NCI-H2227 (cell line): ENCODE measurements at regions not wholly inside any gene's neighbourhood (a gene's known extent, or its start where the extent isn't known, plus 50 kb on each side); places are given as distances from the start of the nearest gene placed in this dataset.
"Not testable (repeated sequence)": the region's sequence is repeated elsewhere in the genome, so short reads cannot be mapped to it uniquely, and the experiment has no call there.

Experiments used
- DNase-seq: peaks from one replicate; lab custom pipeline; 2025; ENCODE audit not compliant: unreplicated experiment; lab: John Stamatoyannopoulos, UW

DNA sequence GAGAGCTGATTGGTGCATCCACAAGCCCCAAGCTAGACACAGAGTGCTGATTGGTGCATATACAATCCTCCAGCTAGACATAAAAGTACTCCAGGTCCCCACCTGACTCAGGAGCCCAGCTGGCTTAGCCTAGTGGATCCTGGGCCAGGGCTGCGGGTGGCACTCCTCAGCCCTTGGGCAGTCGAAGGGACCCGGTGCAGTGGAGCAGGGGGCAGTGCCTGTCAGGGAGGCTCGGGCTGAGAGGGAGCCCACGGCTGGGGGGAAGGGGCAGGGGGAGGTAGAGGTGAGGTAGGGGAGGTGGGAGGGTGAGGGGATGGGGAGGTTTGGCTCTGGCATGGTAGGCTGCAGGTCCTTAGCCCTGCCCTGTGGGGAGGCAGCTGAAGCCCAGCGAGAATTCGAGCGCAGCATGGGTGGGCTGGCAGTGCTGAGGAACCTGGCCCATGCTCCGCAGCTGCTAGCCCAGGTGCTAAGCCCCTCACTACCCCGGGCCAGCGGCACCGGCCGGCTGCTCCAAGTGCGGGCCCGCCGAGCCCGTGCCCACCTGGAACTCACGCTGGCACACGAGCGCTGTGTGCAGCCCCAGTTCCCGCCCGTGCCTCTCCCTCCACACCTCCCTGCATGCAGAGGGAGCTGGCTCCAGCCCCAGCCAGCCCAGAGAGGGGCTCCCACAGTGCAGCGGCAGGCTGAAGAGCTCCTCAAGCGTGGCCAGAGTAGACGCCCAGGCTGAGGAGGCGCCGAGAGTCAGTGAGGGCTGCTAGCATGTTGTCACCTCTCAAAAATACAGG lies 742.8 kb downstream of the FAM181B start:
- no peak for DNase-seq

DNA sequence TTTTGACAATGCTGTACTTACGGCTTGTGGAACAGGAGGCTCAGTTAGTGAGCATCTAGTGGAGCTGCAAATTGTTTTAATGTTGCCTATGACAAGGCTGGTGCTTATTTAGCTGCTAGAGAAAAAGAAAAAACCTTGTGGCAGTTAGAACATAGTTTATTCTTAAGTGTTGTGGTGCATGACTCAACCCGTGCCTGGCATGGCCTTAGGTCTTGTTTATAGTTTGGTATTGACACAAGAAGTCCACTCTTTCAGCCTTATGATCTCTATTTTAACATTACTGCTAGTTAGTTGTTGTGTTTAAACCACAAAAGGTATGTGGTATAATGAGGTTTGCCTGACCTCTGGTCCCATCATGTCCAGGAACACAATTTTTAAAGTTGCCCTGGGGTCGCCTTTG lies 744.6 kb downstream of the FAM181B start:
- DNase-seq = no peak

DNA sequence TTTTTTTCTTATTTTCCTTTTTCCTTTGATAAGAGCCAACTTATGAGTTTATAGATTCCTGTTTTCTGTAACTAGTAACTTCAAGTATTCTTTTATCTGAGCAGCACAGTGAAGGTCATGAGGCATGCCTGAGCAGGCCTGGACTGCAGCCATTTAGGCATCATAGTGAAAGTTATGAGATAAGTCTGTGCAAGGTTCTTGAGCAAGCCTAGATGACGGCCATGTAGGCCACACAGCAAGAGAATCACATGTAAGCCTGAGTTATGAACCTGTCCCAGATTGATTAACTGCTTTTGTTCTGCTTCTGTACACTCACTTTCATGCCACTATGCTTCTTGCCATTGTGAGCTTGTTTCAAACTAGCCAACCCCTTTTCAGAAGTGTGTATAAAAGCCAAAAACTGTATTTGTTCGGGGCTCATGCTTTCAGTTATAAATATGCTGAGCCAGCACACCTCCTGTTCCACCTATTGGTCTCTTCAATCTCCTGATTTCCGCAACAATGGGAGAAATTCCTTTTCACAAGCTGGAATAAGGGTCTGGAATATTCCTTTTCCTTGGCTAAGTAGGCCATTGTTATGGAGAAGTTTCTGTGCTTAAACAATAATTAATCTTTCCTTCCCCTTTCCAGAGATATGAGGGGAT lies 745.7 kb downstream of the FAM181B start:
- no peak for DNase-seq

DNA sequence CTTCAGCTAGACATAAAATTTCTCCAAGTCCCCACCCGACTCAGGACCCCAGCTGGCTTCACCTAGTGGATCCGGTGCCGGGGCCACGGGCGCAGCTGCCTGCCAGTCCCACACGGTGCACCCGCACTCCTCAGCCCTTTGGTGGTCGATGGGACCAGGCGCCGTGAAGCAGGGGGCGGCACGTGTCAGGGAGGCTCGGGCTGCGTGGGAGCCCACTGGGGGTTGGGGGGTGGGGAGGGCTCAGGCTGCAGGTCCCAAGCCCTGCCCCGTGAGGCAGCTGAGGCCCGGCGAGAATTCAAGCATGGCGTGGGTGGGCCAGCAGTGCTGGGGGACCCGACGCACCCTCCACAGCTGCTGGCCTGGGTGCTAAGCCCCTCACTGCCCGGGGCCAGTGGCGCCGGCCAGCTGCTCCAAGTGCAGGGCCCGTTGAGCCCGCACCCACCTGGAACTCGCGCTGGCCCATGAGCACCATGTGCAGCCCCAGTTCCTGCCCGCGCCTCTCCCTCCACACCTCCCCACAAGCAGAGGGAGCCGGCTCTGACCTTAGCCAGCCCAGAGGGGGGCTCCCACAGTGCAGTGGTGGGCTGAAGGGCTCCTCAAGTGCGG lies 747.0 kb downstream of the FAM181B start:
- no peak for DNase-seq

DNA sequence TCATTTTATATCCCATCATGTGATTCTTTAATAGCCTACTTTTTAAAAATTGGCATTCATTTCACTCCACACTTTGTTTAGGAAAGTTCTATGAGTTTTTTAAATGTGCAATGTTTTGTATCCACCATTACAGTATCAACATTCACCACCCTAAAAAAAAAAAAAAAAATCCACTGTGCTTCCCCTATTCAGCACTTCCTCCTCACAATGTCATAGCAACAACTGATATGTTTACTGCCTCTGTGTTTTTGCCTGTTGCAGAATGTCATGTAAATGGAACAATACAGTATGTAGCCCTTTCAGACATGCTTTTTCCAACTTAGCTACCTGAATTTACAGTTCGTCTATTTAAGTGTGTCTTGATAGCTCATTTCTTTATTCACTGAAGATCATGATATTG lies 754.2 kb downstream of the FAM181B start:
- DNase-seq = no peak

DNA sequence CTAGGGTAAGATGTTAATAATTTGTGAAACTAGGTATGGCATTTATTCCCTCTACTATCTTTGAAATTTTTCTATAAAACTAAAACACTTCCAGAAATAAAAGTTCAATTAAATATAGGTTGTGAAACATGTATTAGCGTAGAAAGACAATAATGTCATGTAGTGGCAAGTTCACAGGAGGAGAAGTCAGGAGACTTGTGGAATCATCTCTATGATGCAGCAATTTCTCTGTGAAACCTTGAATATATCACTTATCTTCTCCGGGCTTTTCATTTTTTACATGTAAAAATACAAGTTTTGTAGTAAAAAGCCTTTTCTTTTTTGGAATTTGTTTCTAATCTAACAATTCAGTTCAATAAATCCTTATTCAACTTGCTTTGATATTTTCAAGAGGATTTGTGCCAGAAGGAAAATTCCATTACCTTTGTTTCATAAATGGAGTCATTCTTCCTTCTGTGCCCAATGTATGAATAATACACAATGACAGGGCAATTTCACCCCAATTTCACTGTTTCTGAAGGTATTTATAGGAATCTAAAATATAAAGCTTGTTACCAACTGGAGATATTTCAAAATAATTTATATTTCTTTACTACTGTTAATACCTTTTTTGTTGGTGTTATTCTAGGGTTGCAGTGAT lies 758.3 kb downstream of the FAM181B start:
- DNase-seq = no peak

DNA sequence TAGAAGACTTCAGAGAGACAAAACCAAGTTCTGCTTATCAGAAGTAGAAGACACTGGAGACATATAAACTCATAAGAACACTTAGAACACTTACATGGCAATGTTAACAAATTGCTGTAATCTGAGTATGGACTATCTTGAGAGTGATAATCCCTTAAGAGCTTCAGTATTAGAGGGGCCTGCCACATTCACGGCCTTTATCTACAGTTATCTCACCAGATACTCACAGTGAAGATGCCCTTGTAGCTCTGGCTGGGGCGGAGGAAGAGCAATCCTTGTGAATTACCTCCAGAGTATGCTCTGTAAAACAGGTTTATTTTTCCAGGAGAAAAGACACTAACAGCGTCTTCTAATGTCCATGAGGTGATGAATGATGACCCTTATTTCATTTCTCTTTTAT lies 762.8 kb downstream of the FAM181B start:
- DNase-seq = no peak

DNA sequence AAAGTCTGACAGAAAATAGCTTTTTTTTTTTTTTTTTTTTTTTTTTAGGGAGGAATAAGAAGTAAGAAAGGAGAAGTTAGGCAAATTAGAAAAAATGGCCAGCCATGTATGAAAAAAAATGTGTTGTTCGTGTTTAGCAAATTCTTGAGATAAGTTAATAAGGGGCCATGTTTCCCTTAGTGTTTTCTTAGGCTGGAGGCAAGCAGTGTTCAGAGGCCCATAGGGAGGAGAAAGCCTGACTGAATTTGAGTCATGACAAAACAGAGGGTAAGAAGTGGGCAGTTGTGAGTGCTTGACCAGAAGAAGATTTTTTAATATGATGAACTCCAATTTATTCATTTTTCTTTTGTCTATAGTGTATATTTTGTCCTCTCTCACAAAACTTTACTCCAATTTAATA lies 766.4 kb downstream of the FAM181B start:
- DNase-seq = no peak

DNA sequence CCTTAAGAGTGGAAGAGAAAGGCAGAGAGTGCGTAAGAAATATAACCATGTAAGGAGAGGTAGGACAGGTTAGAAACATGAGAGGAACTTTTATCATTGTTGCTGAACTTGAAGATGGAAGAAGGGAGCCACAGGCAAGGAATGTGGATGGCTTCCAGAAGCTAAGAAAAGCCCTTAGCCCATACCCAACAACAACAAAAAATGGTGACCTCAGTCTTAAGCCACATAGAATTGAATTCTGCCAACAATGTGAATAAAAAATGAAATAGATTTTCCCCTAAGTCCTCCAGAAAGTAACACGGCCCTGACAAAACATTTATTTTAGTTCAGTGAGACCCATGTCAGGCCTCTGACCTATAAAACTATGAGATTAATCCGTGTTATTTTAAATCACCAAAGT lies 767.3 kb downstream of the FAM181B start:
- DNase-seq = no peak

DNA sequence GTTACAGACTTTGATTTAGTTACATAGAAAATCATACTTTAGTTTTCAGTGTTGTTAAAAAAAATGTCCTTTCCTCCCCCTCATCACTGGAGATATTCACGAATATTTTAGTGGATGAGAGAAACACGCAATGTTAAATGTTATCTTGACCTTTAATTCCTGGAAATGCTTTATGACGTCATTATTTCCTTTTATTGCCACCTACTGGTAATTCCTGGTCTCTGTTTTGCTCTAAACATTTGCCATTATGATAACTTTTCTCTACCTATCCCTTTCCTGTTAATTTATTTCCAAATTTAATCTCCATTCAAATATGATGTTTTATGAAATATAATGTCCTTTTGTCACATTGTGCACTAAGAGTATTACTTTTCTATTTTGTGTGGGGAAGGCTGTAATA lies 770.6 kb downstream of the FAM181B start:
- DNase-seq = no peak

DNA sequence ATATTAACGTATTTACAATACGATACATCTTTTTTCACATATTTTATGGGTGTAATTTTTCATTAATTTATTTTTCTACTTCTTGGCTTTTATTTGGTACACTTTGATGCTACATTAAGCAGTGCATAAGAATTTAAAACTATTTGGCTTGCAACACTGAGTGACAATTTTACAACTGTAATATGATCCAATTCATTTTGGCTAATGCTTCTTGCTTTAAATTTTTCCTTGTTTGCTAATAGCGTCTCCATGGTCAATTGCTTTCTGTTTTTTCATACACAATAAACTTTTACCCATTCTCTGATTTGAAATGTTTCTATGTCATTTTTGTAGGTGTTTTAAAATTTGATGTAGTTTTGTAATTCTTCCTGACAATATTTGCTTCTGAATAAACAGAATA lies 773.2 kb downstream of the FAM181B start:
- DNase-seq = no peak

DNA sequence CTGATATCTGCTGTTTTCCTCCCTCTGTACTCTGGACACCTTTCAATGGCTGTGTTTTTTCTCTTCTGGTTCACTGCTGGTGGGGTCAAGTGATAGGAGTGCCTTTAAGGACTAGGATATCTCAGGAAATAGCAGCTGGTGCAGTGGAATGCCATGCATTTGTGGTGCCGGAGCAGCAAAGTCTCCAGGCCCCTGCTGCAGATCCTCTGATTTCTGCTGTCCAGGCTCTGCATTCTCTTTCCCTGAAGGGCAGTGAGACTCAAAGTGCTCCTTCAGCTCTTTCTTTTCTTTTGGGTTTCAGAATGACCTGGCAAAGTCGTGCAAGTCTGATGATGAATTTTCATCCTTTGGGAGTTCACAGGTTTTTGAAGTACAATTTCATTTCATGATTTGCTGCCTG lies 774.3 kb downstream of the FAM181B start:
- no peak for DNase-seq

DNA sequence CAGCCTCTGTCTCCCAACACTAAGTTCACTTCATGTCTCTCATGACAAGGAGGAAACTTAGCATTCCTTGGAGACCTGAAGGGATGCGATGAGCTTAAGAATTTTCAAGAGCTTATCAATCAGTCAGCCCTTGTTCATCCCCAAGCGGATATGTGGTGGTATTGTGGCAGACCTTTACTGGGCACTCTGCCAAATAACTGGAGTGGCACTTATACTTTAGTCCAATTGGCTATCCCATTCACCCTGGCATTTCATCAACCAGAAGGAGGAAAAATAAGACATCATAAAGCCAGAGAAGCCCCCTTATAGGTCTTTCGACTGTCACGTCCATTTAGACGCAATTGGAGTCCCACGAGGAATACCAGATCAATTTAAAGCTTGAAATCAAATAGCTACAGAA lies 779.4 kb downstream of the FAM181B start:
- not testable (repeated sequence) for DNase-seq

DNA sequence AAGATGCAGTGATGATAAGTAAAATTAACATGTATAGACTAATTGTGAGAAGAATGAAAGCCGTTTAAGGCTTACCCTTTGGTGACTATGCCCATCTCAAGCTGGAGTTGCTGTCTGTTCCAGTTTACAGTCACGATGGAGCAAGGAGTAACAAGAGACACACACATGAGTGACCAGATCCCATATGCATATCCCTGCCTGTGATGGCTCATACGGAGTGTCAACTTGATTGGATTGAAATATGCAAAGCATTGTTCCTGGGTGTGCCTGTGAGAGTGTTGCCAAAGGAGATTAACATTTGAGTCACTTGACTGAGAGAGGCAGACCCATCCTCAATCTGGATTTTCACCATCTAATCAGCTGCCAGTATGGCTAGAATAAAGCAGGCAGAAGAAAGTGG lies 786.8 kb downstream of the FAM181B start:
- no peak for DNase-seq

DNA sequence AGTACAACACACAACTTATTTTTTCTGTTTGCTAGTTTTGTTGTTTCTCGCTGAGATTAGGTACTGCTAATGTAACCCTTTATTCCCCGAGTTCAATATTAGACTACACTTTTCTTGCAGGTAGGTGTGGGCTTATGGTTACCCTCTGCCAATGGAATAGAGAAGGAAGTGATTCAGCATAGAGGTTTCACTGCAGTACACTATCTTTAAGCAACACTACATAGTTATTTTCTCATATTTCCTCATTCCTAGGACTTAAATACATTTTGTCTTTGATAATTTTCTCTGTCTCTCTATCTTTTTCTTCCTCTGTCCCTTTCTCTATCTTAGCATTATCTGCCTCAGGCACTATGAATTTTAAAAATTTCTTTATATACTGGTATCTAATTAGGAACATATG lies 791.0 kb downstream of the FAM181B start:
- no peak for DNase-seq

DNA sequence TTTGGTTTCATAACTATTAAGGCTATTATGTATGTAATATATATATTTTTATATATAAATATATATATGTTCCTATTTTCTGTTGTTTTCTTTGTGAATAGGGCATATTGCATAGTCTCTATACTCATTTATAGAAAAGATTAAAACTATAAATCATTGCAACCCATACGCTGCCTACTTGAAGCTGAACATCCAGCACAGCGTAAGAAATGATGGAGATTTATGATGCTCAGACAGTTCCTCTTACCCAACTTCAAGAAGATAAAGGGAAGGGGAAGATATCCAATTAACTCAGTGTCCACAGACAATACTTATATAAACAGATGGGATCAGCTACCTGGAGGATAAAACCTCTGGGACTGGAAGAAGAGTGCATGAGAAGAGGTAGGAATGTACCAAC lies 791.7 kb downstream of the FAM181B start:
- DNase-seq = no peak

DNA sequence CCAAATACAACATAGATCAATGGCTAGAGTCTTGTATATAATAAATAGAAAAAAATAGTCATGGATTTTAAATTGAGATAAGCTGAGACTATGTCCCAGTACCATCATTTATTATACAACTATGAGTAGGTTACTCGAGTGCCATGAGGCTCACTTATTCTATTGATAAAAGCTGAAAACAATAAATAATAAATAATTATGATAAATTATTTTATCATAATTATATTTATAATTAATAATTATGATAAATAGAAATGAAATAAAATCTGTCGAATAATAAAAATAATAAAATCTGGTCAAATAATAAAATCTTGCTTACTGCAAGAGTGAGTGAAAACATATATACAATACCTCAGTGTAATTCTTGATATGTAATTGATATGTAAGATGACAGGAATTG lies 801.4 kb downstream of the FAM181B start:
- DNase-seq = no peak

DNA sequence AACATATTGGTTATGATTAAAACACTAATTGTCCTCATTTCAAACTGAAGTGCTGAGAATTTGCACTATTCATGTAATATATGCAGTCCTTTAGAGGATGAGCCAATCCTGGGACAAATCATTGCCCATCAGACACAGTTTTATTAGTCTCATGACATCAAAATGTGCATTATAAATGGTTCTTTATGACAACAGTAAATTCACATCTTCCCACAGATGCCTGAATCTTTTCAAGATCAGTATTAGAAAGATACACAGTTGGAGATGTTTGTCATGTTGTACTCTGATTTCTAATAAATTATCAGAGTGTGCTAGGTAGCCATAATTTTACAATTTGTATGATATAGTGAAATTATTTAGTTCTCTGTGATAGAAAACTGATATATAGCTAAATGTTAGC lies 813.5 kb downstream of the FAM181B start:
- DNase-seq = no peak

DNA sequence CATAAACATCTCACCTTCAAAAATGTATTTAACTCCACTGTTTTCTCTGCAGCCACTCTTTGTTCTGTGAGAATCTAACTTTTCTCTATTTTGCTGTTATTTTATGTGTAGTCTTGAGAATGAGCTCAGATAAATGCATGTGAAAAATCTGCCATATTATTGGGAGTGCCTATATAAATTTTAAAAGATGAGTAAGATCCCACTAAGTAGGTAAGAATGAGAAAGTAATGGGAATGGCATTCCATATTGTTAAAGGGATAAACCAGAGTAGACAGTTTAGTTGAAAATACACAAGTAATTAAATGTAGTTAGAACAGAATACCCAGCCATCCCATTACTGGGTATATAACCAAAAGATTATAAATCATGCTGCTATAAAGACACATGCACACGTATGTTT lies 817.2 kb downstream of the FAM181B start:
- no peak for DNase-seq

DNA sequence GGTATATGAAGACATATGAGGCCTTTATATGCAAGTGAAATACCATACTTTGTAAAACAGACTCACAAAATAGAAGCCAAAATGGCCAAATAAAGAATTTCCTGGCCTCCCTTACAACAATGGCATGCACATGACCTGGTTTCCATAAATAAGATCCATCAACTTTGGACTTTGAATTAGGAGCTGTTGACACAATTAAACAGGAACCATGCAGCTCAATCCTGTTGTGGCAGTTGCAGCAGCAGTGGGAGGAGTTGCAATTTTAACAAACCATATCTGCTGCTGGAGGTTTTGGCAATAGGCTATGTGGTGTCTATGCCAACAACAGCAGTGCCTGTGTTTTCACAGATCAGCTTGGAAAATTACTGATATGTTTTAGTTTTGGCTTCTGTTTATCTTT lies 818.6 kb downstream of the FAM181B start:
- DNase-seq = no peak

DNA sequence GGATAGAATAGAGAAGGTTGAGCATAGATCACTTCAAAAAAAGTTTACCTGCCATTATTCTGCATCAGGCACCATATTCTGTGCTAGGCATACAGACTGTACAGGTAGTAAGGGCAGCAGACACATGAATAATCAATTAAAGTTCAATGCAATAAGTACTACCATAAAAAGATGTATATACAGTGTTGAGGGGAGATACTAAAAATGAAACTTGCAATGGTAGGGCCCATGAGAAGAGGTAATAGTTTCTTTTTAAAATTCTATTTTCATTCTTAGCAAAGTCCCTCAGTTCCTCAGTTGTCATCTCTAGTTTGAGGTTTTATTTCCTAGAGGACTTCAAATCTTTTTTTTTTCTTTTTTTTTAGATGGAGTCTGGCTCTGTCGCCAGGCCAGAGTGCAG lies 819.9 kb downstream of the FAM181B start:
- no peak for DNase-seq

DNA sequence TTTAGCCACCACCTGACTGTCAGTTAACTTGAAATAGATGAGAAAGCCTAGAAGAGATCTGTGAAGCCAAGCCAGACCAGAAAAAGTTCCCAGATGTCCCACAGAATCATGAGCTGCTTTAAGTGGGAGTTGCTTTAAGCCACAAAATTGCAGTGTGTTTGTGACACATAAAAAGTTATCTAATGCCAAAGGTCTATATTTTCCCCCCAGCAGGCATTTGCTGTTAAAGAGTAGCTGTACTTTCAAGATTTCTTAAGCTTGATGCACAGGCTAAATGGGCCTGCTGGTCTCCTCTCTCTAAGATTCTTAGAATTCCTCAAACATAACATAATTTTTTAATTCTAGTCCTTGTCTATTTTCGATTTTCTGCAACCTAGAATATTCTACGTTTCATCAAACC lies 825.7 kb downstream of the FAM181B start:
- DNase-seq = no peak
